Natural killer cell (primary cell): ENCODE measurements at regions not wholly inside any gene's neighbourhood (a gene's known extent, or its start where the extent isn't known, plus 50 kb on each side); places are given as distances from the start of the nearest gene placed in this dataset.
A peak's percentile ranks its signal among the peaks of the same experiment; 100 is the strongest.

Experiments used
- ATAC-seq, 3 donors: fragments of 150-1000 bp in 2 of 3; fragments of 200-7000 bp in 1 of 3; cut with Tn5 transposase; 1 replicate in 1 of 3; 2 replicates in 2 of 3; pipeline ENCODE4 v1.10.0; 2021; ENCODE audit warnings: mild to moderate bottlenecking in 2 of 3, moderate library complexity in 2 of 3
- DNase-seq, 2 donors: peaks; one replicate each; pipeline versions ENCODE4 v3.0.0 to v3.0.0-alpha.2; 2013 to 2021; ENCODE audit warnings: mixed read lengths in 1 of 2
- H3K27ac ChIP-seq: one replicate; pipeline ENCODE4 v1.5.1; 2013; ENCODE audit warnings: mild to moderate bottlenecking, low read length
- H3K27me3 ChIP-seq: one replicate; pipeline ENCODE4 v1.6.1; 2013; ENCODE audit warnings: low read length; ENCODE audit not compliant: control insufficient read depth, insufficient read depth
- H3K36me3 ChIP-seq: one replicate; pipeline ENCODE4 v1.6.1; 2013; ENCODE audit warnings: low read length; ENCODE audit not compliant: control insufficient read depth, insufficient read depth
- H3K4me1 ChIP-seq: one replicate; pipeline ENCODE4 v1.6.1; 2013; ENCODE audit warnings: low read length; ENCODE audit not compliant: control insufficient read depth, insufficient read depth
- H3K4me3 ChIP-seq: one replicate; pipeline ENCODE4 v1.5.1; 2013; ENCODE audit warnings: low read length
- H3K9me3 ChIP-seq: one replicate; pipeline ENCODE4 v1.6.1; 2013; ENCODE audit warnings: low read length; ENCODE audit not compliant: control insufficient read depth, insufficient read depth
- H3K27ac Mint-ChIP-seq, 2 donors: one replicate each; pipeline ENCODE4 v1.8.0; 2022; ENCODE audit warnings: mild to moderate bottlenecking in 2 of 2, mixed read lengths in 2 of 2, moderate library complexity in 1 of 2
- H3K27me3 Mint-ChIP-seq, 2 donors: one replicate each; pipeline ENCODE4 v1.8.0; 2022; ENCODE audit warnings: low read depth in 2 of 2, mixed read lengths in 2 of 2
- H3K36me3 Mint-ChIP-seq: one replicate; pipeline ENCODE4 v1.8.0; 2022; ENCODE audit warnings: mixed read lengths
- H3K4me1 Mint-ChIP-seq, 2 donors: one replicate each; pipeline ENCODE4 v1.8.0; 2022; ENCODE audit warnings: mixed read lengths in 2 of 2
- H3K4me3 Mint-ChIP-seq: one replicate; pipeline ENCODE4 v1.8.0; 2022; ENCODE audit warnings: mild to moderate bottlenecking, moderate library complexity, mixed read lengths
- H3K9me3 Mint-ChIP-seq, 2 donors: one replicate each; pipeline ENCODE4 v1.8.0; 2022; ENCODE audit warnings: mixed read lengths in 2 of 2
- CTCF ChIP-seq: fragments of 200-600 bp; IDR thresholded peaks from one replicate; pipeline ENCODE4 v1.8.0; 2022; ENCODE audit warnings: antibody characterized with exemption
- WGBS: methylation state at CpG from one replicate; pipeline ENCODE4 v1.1.7; 2013; ENCODE audit warnings: missing lambda C conversion rate; ENCODE audit not compliant: insufficient coverage; 5-methylcytosine and 5-hydroxymethylcytosine counted together
- intact Hi-C: fragments of 100-400 bp; cut with micrococcal nuclease; formaldehyde crosslinking; loops from one replicate; pipeline ENCODE4 v1.14.2; 2022

- peaks cover 6 to 24% of the 10 kb centered on the region in 2 donors for H3K27me3 Mint-ChIP-seq
- intact Hi-C loops: no loop called here
- H3K9me3 Mint-ChIP-seq: no peaks in the 10 kb centered on the region
- H3K4me3 Mint-ChIP-seq: no peak overlapping the region
- Histone ChIP-seq H3K27me3 (no peaks in the 10 kb centered on the region), H3K36me3 (no peaks in the 10 kb centered on the region), H3K27ac (no peak overlapping the region), H3K4me1 (no peaks in the 10 kb centered on the region), H3K9me3 (no peaks in the 10 kb centered on the region), H3K4me3 (no peak overlapping the region)
- H3K36me3 Mint-ChIP-seq: no peaks in the 10 kb centered on the region
- WGBS: 81% methylated on average over 6 of the region's 8 CpGs
- ATAC-seq: no peak
- H3K4me1 Mint-ChIP-seq: no peaks in the 10 kb centered on the region
- H3K27ac Mint-ChIP-seq: no peak overlapping the region
- no peak for TF ChIP-seq CTCF
- no peak for DNase-seq
Measured at GRCh38 chrX:131630534-131630933, 86.7 kb downstream of the OR13H1 start.

GRCh38 chrX:131633285-131633917, 89.5 kb downstream of the OR13H1 start:
- 57% methylated on average over 13 of the region's 13 CpGs for WGBS
- DNase-seq (peak in 1 of 2 donors; percentile 64), ATAC-seq (peak in 2 of 3 donors; percentile 40 to 92)
- H3K9me3 Mint-ChIP-seq: no peaks in the 10 kb centered on the region
- no peak overlapping the region for H3K4me3 Mint-ChIP-seq
- no peak overlapping the region for H3K27ac Mint-ChIP-seq
- Histone ChIP-seq H3K9me3 (no peaks in the 10 kb centered on the region), H3K4me1 (no peaks in the 10 kb centered on the region), H3K27ac (no peak overlapping the region), H3K27me3 (no peaks in the 10 kb centered on the region), H3K36me3 (no peaks in the 10 kb centered on the region), H3K4me3 (no peak overlapping the region)
- H3K36me3 Mint-ChIP-seq: no peaks in the 10 kb centered on the region
- peaks cover 0 to 17% of the 10 kb centered on the region in 2 donors for H3K27me3 Mint-ChIP-seq
- intact Hi-C loops: no loop called here
- peak; percentile 54 for TF ChIP-seq CTCF
- no peaks in the 10 kb centered on the region for H3K4me1 Mint-ChIP-seq

GRCh38 chrX:131634900-131635299, 91.0 kb downstream of the OR13H1 start:
- H3K9me3 ChIP-seq: no peaks in the 10 kb centered on the region
- no peak overlapping the region for H3K4me3 ChIP-seq
- H3K4me1 ChIP-seq: no peaks in the 10 kb centered on the region
- no CpG with 5 or more reads among the region's 1 CpG for WGBS
- H3K4me1 Mint-ChIP-seq: no peaks in the 10 kb centered on the region
- no peaks in the 10 kb centered on the region for H3K27me3 ChIP-seq
- H3K4me3 Mint-ChIP-seq: no peak overlapping the region
- ATAC-seq: no peak
- no peaks in the 10 kb centered on the region for H3K9me3 Mint-ChIP-seq
- H3K36me3 ChIP-seq: no peaks in the 10 kb centered on the region
- intact Hi-C loops: no loop called here
- no peak overlapping the region for H3K27ac Mint-ChIP-seq
- peaks cover 0 to 22% of the 10 kb centered on the region in 2 donors for H3K27me3 Mint-ChIP-seq
- TF ChIP-seq CTCF: no peak
- DNase-seq: no peak
- H3K27ac ChIP-seq: no peak overlapping the region
- H3K36me3 Mint-ChIP-seq: no peaks in the 10 kb centered on the region

GRCh38 chrX:131646106-131646505, 102.2 kb downstream of the OR13H1 start:
- Histone ChIP-seq H3K4me3 (no peak overlapping the region), H3K27ac (no peak overlapping the region), H3K9me3 (no peaks in the 10 kb centered on the region), H3K4me1 (no peaks in the 10 kb centered on the region), H3K36me3 (no peaks in the 10 kb centered on the region), H3K27me3 (no peaks in the 10 kb centered on the region)
- DNase-seq: no peak
- no peak for TF ChIP-seq CTCF
- H3K27me3 Mint-ChIP-seq: peaks cover 10 to 28% of the 10 kb centered on the region in 2 donors
- no peak for ATAC-seq
- no CpG with 5 or more reads among the region's 1 CpG for WGBS
- no peaks in the 10 kb centered on the region for H3K9me3 Mint-ChIP-seq
- H3K4me3 Mint-ChIP-seq: no peak overlapping the region
- H3K36me3 Mint-ChIP-seq: no peaks in the 10 kb centered on the region
- intact Hi-C loops: no loop called here
- H3K4me1 Mint-ChIP-seq: no peaks in the 10 kb centered on the region
- H3K27ac Mint-ChIP-seq: no peak overlapping the region
